GM18951 (cell line): ENCODE measurements at regions not wholly inside any gene's neighbourhood (a gene's known extent, or its start where the extent isn't known, plus 50 kb on each side); places are given as distances from the start of the nearest gene placed in this dataset.
"Not testable (repeated sequence)": the region's sequence is repeated elsewhere in the genome, so short reads cannot be mapped to it uniquely, and the experiment has no call there.

Source experiments
- POLR2A ChIP-seq: IDR thresholded peaks from 4 replicates; pipeline ENCODE4 v1.6.1; 2011; ENCODE audit warnings: mild to moderate bottlenecking; ENCODE audit not compliant: insufficient read length, insufficient read depth; ENCODE audit errors: extremely low read depth
- in situ Hi-C: fragments of 300-500 bp; cut with MboI; formaldehyde crosslinking; loops from one replicate; pipeline ENCODE4 v1.12.0; 2022; ENCODE audit warnings: low sequenced_read_pairs, mixed read lengths, inconsistent platforms; ENCODE audit not compliant: unreplicated experiment

- in situ Hi-C loops, result no loop called here
- TF ChIP-seq POLR2A, result no peak
Observed at GRCh38 chr12:32970465-32971110, 74.0 kb upstream of the PKP2 start.

- TF ChIP-seq POLR2A, result no peak
- in situ Hi-C loops, result no loop called here
Observed at GRCh38 chr12:32964981-32965585, 68.5 kb upstream of the PKP2 start.

- in situ Hi-C loops, result not testable (repeated sequence)
Observed at GRCh38 chr12:32956418-32956817, 59.8 kb upstream of the PKP2 start.

GRCh38 chr12:32952681-32953080, 56.1 kb upstream of the PKP2 start:
- no peak for TF ChIP-seq POLR2A
- in situ Hi-C loops, result no loop called here

GRCh38 chr12:32949815-32950214, 53.2 kb upstream of the PKP2 start:
- TF ChIP-seq POLR2A, result no peak
- in situ Hi-C loops, result loop anchor here (25.0 kb wide), 1 partner anchor 1062 kb away; the partner anchor contains the start of gene ALG10

GRCh38 chr12:32947206-32948067, 50.9 kb upstream of the PKP2 start:
- TF ChIP-seq POLR2A, result no peak
- in situ Hi-C loops, result loop anchor here (25.0 kb wide), 1 partner anchor 1065 kb away; the partner anchor contains the start of gene ALG10

- in situ Hi-C loops, result loop anchor here (25.0 kb wide), 1 partner anchor 1066 kb away; the partner anchor contains the start of gene ALG10
- no peak for TF ChIP-seq POLR2A
Observed at GRCh38 chr12:32946504-32947131, 50.0 kb upstream of the PKP2 start.
